IMR-90 (cell line): ENCODE measurements at regions not wholly inside any gene's neighbourhood (a gene's known extent, or its start where the extent isn't known, plus 50 kb on each side); places are given as distances from the start of the nearest gene placed in this dataset.

Source experiments
- ATAC-seq: fragments of 200-7000 bp; cut with Tn5 transposase; 2 replicates; pipeline ENCODE4 v1.9.1; 2020; ENCODE audit warnings: low read depth, mild to moderate bottlenecking, moderate library complexity
- BruUV-seq: library from RNA; stranded (reverse); fragments of 400-500 nt; replicated peaks from 2 replicates; lab custom pipeline; 2021; lab: Mats Ljungman, UMichigan
- CTCF ChIA-PET: fragments of 300-600 bp; formaldehyde crosslinking; extraction: SDS; loops from one replicate; lab custom pipeline; 2021; ENCODE audit warnings: antibody characterized with exemption; lab: Yijun Ruan, JAX
- POLR2A ChIA-PET: fragments of 300-600 bp; sonication (Branson Sonifier 250); formaldehyde crosslinking; loops from one replicate; lab custom pipeline; 2022; ENCODE audit warnings: antibody characterized with exemption; ENCODE audit not compliant: unreplicated experiment; lab: Charles Lee
- DNase-seq: peaks from one replicate; pipeline ENCODE4 v3.0.0; 2013
- H2AFZ ChIP-seq: replicated peaks from 2 replicates; pipeline ENCODE3; 2013; ENCODE audit warnings: low read length, mild to moderate bottlenecking; ENCODE audit not compliant: poor library complexity
- H2AK5ac ChIP-seq: 2 replicates; pipeline ENCODE4 v1.6.1; 2013; ENCODE audit warnings: low read depth, low read length, inconsistent platforms
- H2AK9ac ChIP-seq: replicated peaks from 2 replicates; pipeline ENCODE3; 2013; ENCODE audit warnings: mild to moderate bottlenecking, low read depth, low read length, moderate library complexity; ENCODE audit not compliant: poor library complexity
- H2BK120ac ChIP-seq: 2 replicates; pipeline ENCODE4 v1.6.1; 2013; ENCODE audit warnings: low read depth, low read length, inconsistent platforms
- H2BK15ac ChIP-seq: 3 replicates; pipeline ENCODE4 v1.6.1; 2013; ENCODE audit warnings: low read depth, low read length, inconsistent platforms
- H2BK20ac ChIP-seq: 2 replicates; pipeline ENCODE4 v1.6.1; 2013; ENCODE audit warnings: low read depth, mild to moderate bottlenecking, inconsistent platforms, low read length, moderate library complexity
- H2BK5ac ChIP-seq: 2 replicates; pipeline ENCODE4 v1.6.1; 2013; ENCODE audit warnings: mild to moderate bottlenecking, low read depth, low read length, inconsistent platforms; ENCODE audit not compliant: poor library complexity, severe bottlenecking
- H3K14ac ChIP-seq: replicated peaks from 2 replicates; pipeline ENCODE4 v1.6.1; 2013; ENCODE audit warnings: low read depth, low read length, inconsistent platforms
- H3K18ac ChIP-seq: 2 replicates; pipeline ENCODE4 v1.6.1; 2013; ENCODE audit warnings: low read depth, low read length, control low read depth
- H3K23ac ChIP-seq: 2 replicates; pipeline ENCODE4 v1.6.1; 2013; ENCODE audit warnings: low read depth, low read length, inconsistent platforms
- H3K27ac ChIP-seq: 2 replicates; pipeline ENCODE4 v1.5.1; 2013; ENCODE audit warnings: mild to moderate bottlenecking, control low read depth, low read length; ENCODE audit not compliant: insufficient read depth
- H3K27me3 ChIP-seq: 2 replicates; pipeline ENCODE4 v1.6.1; 2013; ENCODE audit warnings: low read length; ENCODE audit not compliant: control insufficient read depth, insufficient read depth
- H3K36me3 ChIP-seq: 2 replicates; pipeline ENCODE4 v1.6.1; 2013; ENCODE audit warnings: low read length, mixed read lengths; ENCODE audit not compliant: control insufficient read depth, insufficient read depth
- H3K4ac ChIP-seq: 2 replicates; pipeline ENCODE4 v1.6.1; 2013; ENCODE audit warnings: low read depth, low read length, inconsistent platforms
- H3K4me1 ChIP-seq: 2 replicates; pipeline ENCODE4 v1.6.1; 2013; ENCODE audit warnings: low read length, mixed read lengths; ENCODE audit not compliant: control insufficient read depth, insufficient read depth
- H3K4me2 ChIP-seq: 2 replicates; pipeline ENCODE4 v1.6.1; 2013; ENCODE audit warnings: low read depth, mild to moderate bottlenecking, control low read depth, low read length, moderate library complexity
- H3K4me3 ChIP-seq: 2 replicates; pipeline ENCODE4 v1.5.1; 2013; ENCODE audit warnings: low read depth, mild to moderate bottlenecking, control low read depth, low read length, moderate library complexity; ENCODE audit not compliant: insufficient read depth
- H3K56ac ChIP-seq: 2 replicates; pipeline ENCODE4 v1.6.1; 2013; ENCODE audit warnings: low read length, inconsistent platforms; ENCODE audit not compliant: insufficient read depth; ENCODE audit errors: extremely low read depth
- H3K79me1 ChIP-seq, 2 experiments: 2 replicates each; pipeline ENCODE4 v1.6.1; 2013; ENCODE audit warnings: low read length in 2 of 2, inconsistent platforms in 1 of 2, low read depth in 1 of 2
- H3K9ac ChIP-seq: 2 replicates; pipeline ENCODE4 v1.6.1; 2013; ENCODE audit warnings: low read depth, low read length, control low read depth
- H3K9me1 ChIP-seq: 2 replicates; pipeline ENCODE4 v1.6.1; 2013; ENCODE audit warnings: low read length, inconsistent platforms; ENCODE audit not compliant: insufficient read depth
- H3K9me3 ChIP-seq: 2 replicates; pipeline ENCODE4 v1.6.1; 2013; ENCODE audit warnings: low read length; ENCODE audit not compliant: control insufficient read depth, insufficient read depth
- H4K20me1 ChIP-seq: 2 replicates; pipeline ENCODE4 v1.6.1; 2013; ENCODE audit warnings: low read length, inconsistent platforms; ENCODE audit not compliant: insufficient read depth
- H4K5ac ChIP-seq: 2 replicates; pipeline ENCODE4 v1.6.1; 2013; ENCODE audit warnings: mild to moderate bottlenecking, low read depth, low read length, control low read depth
- H4K8ac ChIP-seq, 2 experiments: 2 replicates each; pipeline ENCODE4 v1.6.1; 2013; ENCODE audit warnings: low read depth in 2 of 2, low read length in 2 of 2, control low read depth in 1 of 2, inconsistent platforms in 1 of 2
- H4K91ac ChIP-seq: 2 replicates; pipeline ENCODE4 v1.6.1; 2013; ENCODE audit warnings: low read depth, low read length, inconsistent platforms; ENCODE audit not compliant: insufficient read depth
- CTCF ChIP-seq: conservative IDR thresholded peaks from 2 replicates; pipeline ENCODE4 v1.5.1; 2012; ENCODE audit warnings: mild to moderate bottlenecking, low read depth, low read length, improper control_type of control experiment
- WGBS, 2 experiments: methylation state at CpG; one replicate each; pipeline versions ENCODE4 v1.1.5 to v1.1.7; 2013; ENCODE audit warnings: missing lambda C conversion rate in 2 of 2; ENCODE audit not compliant: insufficient read length in 1 of 2; ENCODE audit errors: extremely low coverage in 2 of 2; 5-methylcytosine and 5-hydroxymethylcytosine counted together
- dilution Hi-C: fragments of 300-500 bp; cut with HindIII; formaldehyde crosslinking; loops from one replicate; pipeline ENCODE4 v1.14.3; 2018; ENCODE audit warnings: low sequenced_read_pairs; ENCODE audit not compliant: unreplicated experiment
- in situ Hi-C: fragments of 300-500 bp; cut with MboI; formaldehyde crosslinking; loops from 3 replicates; pipeline ENCODE4 v1.14.3; 2019; ENCODE audit warnings: low sequenced_read_pairs, inconsistent platforms, mixed read lengths
- intact Hi-C: fragments of 100-400 bp; cut with micrococcal nuclease; formaldehyde crosslinking; loops from 2 replicates; pipeline ENCODE4 v1.10.0; 2022

- H2BK5ac ChIP-seq: no peak overlapping the region
- H2AK9ac ChIP-seq: no peak overlapping the region
- ChIA-PET CTCF (no interaction called here), POLR2A (no interaction called here)
- H3K18ac ChIP-seq: no peak overlapping the region
- no peak overlapping the region for H3K4me3 ChIP-seq
- no peak overlapping the region for H3K56ac ChIP-seq
- no peak overlapping the region for H2BK20ac ChIP-seq
- DNase-seq: peak; percentile 1
- dilution Hi-C loops: no loop called here
- no peak overlapping the region for H3K9ac ChIP-seq
- H2BK120ac ChIP-seq: no peak overlapping the region
- H3K4ac ChIP-seq: no peak overlapping the region
- no CpG with 5 or more reads among the region's 2 CpGs for WGBS, 2 experiments
- no peak for ATAC-seq
- H4K20me1 ChIP-seq: no peaks in the 10 kb centered on the region
- no peaks in the 10 kb centered on the region for H3K79me1 ChIP-seq
- TF ChIP-seq CTCF: no peak
- H4K8ac ChIP-seq: no peak overlapping the region
- H2BK15ac ChIP-seq: no peak overlapping the region
- H3K4me2 ChIP-seq: no peak overlapping the region
- H3K27me3 ChIP-seq: no peaks in the 10 kb centered on the region
- in situ Hi-C loops: no loop called here
- H3K36me3 ChIP-seq: no peaks in the 10 kb centered on the region
- no peak overlapping the region for H2AFZ ChIP-seq
- intact Hi-C loops: no loop called here
- no peak overlapping the region for H3K23ac ChIP-seq
- no peaks in the 10 kb centered on the region for H3K9me3 ChIP-seq
- H4K91ac ChIP-seq: no peak overlapping the region
- no peaks in the 10 kb centered on the region for H3K9me1 ChIP-seq
- no peaks in the 10 kb centered on the region for H3K4me1 ChIP-seq
- H2AK5ac ChIP-seq: no peak overlapping the region
- H4K5ac ChIP-seq: no peak overlapping the region
- H3K14ac ChIP-seq: no peak overlapping the region
- no TSS peak for BruUV-seq
- no peak overlapping the region for H3K27ac ChIP-seq
These were observed 86.8 kb upstream of the NPFFR2 start for GRCh38 chr4:71944956-71945355.
